K562 (cell line): ENCODE measurements at regions not wholly inside any gene's neighbourhood (a gene's known extent, or its start where the extent isn't known, plus 50 kb on each side); places are given as distances from the start of the nearest gene placed in this dataset.

Source experiments
- ATAC-seq: fragments of 200-7000 bp; cut with Tn5 transposase; 3 replicates; pipeline ENCODE4 v1.9.1; 2020; ENCODE audit warnings: moderate library complexity
- BruUV-seq: library from RNA; stranded (reverse); fragments of 400-500 nt; replicated peaks from 2 replicates; lab custom pipeline; 2021; lab: Mats Ljungman, UMichigan
- CTCF ChIA-PET: fragments of 300-600 bp; formaldehyde crosslinking; extraction: SDS; loops from one replicate; lab custom pipeline; 2021; ENCODE audit warnings: low intra/inter-chr PET ratio; lab: Yijun Ruan, JAX
- POLR2A ChIA-PET: fragments of 300-600, 350-650 bp; sonication (Branson Sonifier 250); formaldehyde crosslinking; extraction: SDS; loops from one replicate; lab custom pipeline; 2021; ENCODE audit warnings: antibody characterized with exemption, inconsistent platforms; lab: Yijun Ruan, JAX
- DNase-seq, 4 experiments: peaks; one replicate each; pipeline versions ENCODE4 v3.0.0 to v3.0.0-alpha.2; 2011 to 2018; ENCODE audit warnings: low spot score in 3 of 4, mixed read lengths in 3 of 4; ENCODE audit errors: extremely low read depth in 1 of 4
- FAIRE-seq: peaks from 2 replicates; lab custom pipeline; 2011; peaks lifted over from hg19 to GRCh38; lab: Jason Lieb, UNC
- H2AFZ ChIP-seq: 2 replicates; pipeline ENCODE4 v1.6.0; 2011; ENCODE audit warnings: low read depth, low read length, control low read depth, inconsistent platforms
- H3K27ac ChIP-seq: fragments of 200-600 bp; 3 replicates; pipeline ENCODE4 v1.8.0; 2011; ENCODE audit warnings: low read depth, mild to moderate bottlenecking, control low read depth, inconsistent platforms, low read length, moderate library complexity, mixed read lengths; ENCODE audit errors: extremely low read depth
- H3K27me3 ChIP-seq, 2 experiments: fragments of 300-600 bp in 1 of 2; 2 replicates in 1 of 2; 3 replicates in 1 of 2; pipeline versions ENCODE4 v1.6.0 to v1.8.0; 2011; ENCODE audit warnings: inconsistent platforms in 2 of 2, low read length in 2 of 2, mild to moderate bottlenecking in 1 of 2, mixed read lengths in 1 of 2, moderate library complexity in 1 of 2; ENCODE audit not compliant: control insufficient read depth in 2 of 2, insufficient read depth in 2 of 2
- H3K36me3 ChIP-seq: fragments of 300-600 bp; 3 replicates; pipeline ENCODE4 v1.8.0; 2011; ENCODE audit warnings: mild to moderate bottlenecking, low read length, inconsistent platforms; ENCODE audit not compliant: control insufficient read depth, insufficient read depth
- H3K4me1 ChIP-seq, 2 experiments: fragments of 200-600 bp in 1 of 2; replicated peaks in 1 of 2; 2 replicates in 1 of 2; 3 replicates in 1 of 2; pipeline versions ENCODE4 v1.5.1 to v1.8.0; 2011; ENCODE audit warnings: inconsistent platforms in 2 of 2, low read length in 2 of 2, mild to moderate bottlenecking in 1 of 2, mixed read lengths in 1 of 2, moderate library complexity in 1 of 2; ENCODE audit not compliant: control insufficient read depth in 2 of 2, insufficient read depth in 2 of 2
- H3K4me2 ChIP-seq: 2 replicates; pipeline ENCODE4 v1.6.1; 2011; ENCODE audit warnings: low read length, control low read depth, inconsistent platforms, mixed read lengths; ENCODE audit not compliant: insufficient read depth
- H3K4me3 ChIP-seq: fragments of 200-600 bp; sonication (generic), shearing (Covaris generic); 2 replicates; pipeline ENCODE4 v1.5.1; 2016; ENCODE audit warnings: control low read depth, inconsistent platforms
- H3K79me2 ChIP-seq: fragments of 200-600 bp; 3 replicates; pipeline ENCODE4 v1.8.0; 2011; ENCODE audit warnings: low read length, inconsistent platforms; ENCODE audit not compliant: control insufficient read depth, insufficient read depth
- H3K9ac ChIP-seq, 2 experiments: 2 replicates each; pipeline versions ENCODE4 v1.6.0 to v1.6.1; 2011; ENCODE audit warnings: low read depth in 2 of 2, low read length in 2 of 2, control low read depth in 1 of 2, inconsistent platforms in 1 of 2, mild to moderate bottlenecking in 1 of 2, mixed read lengths in 1 of 2; ENCODE audit not compliant: insufficient read depth in 1 of 2
- H3K9me1 ChIP-seq: one replicate; pipeline ENCODE4 v1.6.0; 2011; ENCODE audit warnings: inconsistent platforms, mild to moderate bottlenecking, low read length, moderate library complexity; ENCODE audit not compliant: control insufficient read depth, insufficient read depth
- H3K9me3 ChIP-seq: replicated peaks from 2 replicates; pipeline ENCODE4 v1.5.1; 2011; ENCODE audit warnings: low read depth, low read length, inconsistent platforms; ENCODE audit not compliant: control insufficient read depth, insufficient read depth
- H4K20me1 ChIP-seq: replicated peaks from 2 replicates; pipeline ENCODE4 v1.6.1; 2011; ENCODE audit warnings: low read length, inconsistent platforms, mixed read lengths; ENCODE audit not compliant: control insufficient read depth, insufficient read depth
- ARID3B ChIP-seq: fragments of 250-450 bp; sonication (Bioruptor Pico); IDR thresholded peaks from 2 replicates; pipeline ENCODE4 v1.4.0; 2020; ENCODE audit warnings: borderline replicate concordance
- CBX1 ChIP-seq: sonication (generic); IDR thresholded peaks from 2 replicates; pipeline ENCODE4 v1.6.1; 2016; ENCODE audit warnings: antibody characterized with exemption, low read depth, mild to moderate bottlenecking
- CHAMP1 ChIP-seq: fragments of 450-650 bp; IDR thresholded peaks from 2 replicates; pipeline ENCODE4 v1.6.1; 2016; ENCODE audit warnings: mild to moderate bottlenecking
- CHD1 ChIP-seq: fragments of 200-600 bp; sonication (generic); IDR thresholded peaks from one replicate; pipeline ENCODE4 v1.6.1; 2012; ENCODE audit warnings: mild to moderate bottlenecking, moderate library complexity, low read length, inconsistent platforms
- CTCF ChIP-seq, 3 experiments: IDR thresholded peaks in 2 of 3; conservative IDR thresholded peaks in 1 of 3; 2 replicates each; pipeline ENCODE4 v1.5.1; 2011 to 2012; ENCODE audit warnings: low read length in 3 of 3, mild to moderate bottlenecking in 3 of 3, control low read depth in 2 of 3, improper control_type of control experiment in 1 of 3, inconsistent platforms in 1 of 3, low read depth in 1 of 3, mixed read lengths in 1 of 3, moderate library complexity in 1 of 3; ENCODE audit not compliant: insufficient read depth in 2 of 3
- FOXP1 ChIP-seq: sonication (generic); formaldehyde crosslinking; IDR thresholded peaks from 2 replicates; pipeline ENCODE4 v1.8.0; 2022; ENCODE audit warnings: mild to moderate bottlenecking, missing genetic modification reagents
- ILF3 ChIP-seq: fragments of 450-650 bp; IDR thresholded peaks from 2 replicates; pipeline ENCODE4 v1.6.1; 2018; ENCODE audit warnings: antibody characterized with exemption, mild to moderate bottlenecking, moderate library complexity, borderline replicate concordance
- NR4A1 ChIP-seq, 2 experiments: fragments of 250-450 bp in 1 of 2; fragments of 450-650 bp in 1 of 2; sonication (Bioruptor Pico) in 1 of 2; IDR thresholded peaks; 2 replicates each; pipeline versions ENCODE4 v1.4.0 to v1.6.1; 2016 to 2020; ENCODE audit warnings: mild to moderate bottlenecking in 2 of 2, missing compliant biosample characterization in 1 of 2, missing genetic modification characterization in 1 of 2, moderate library complexity in 1 of 2
- PPARD ChIP-seq: fragments of 250-450 bp; sonication (Bioruptor Pico); IDR thresholded peaks from 2 replicates; pipeline ENCODE4 v1.8.0; 2022; ENCODE audit warnings: inconsistent platforms, mild to moderate bottlenecking, moderate library complexity
- PTRF ChIP-seq: fragments of 450-650 bp; IDR thresholded peaks from 2 replicates; pipeline ENCODE4 v1.6.1; 2016; ENCODE audit warnings: mild to moderate bottlenecking, missing genetic modification characterization, missing compliant biosample characterization
- U2AF1 ChIP-seq: fragments of 200-400 bp; formaldehyde crosslinking; optimal IDR thresholded peaks from 2 replicates; pipeline ENCODE3; 2017; ENCODE audit warnings: mild to moderate bottlenecking, low read depth, low read length, moderate library complexity
- ZBTB7A ChIP-seq: IDR thresholded peaks from 2 replicates; pipeline ENCODE4 v1.6.1; 2011; ENCODE audit warnings: low read depth, mild to moderate bottlenecking, low read length, moderate library complexity, borderline replicate concordance; ENCODE audit not compliant: control insufficient read depth
- ZKSCAN3 ChIP-seq: fragments of 250-450 bp; sonication (Bioruptor Pico); IDR thresholded peaks from 2 replicates; pipeline ENCODE4 v1.4.0; 2020
- ZNF124 ChIP-seq: sonication (generic); formaldehyde crosslinking; IDR thresholded peaks from 2 replicates; pipeline ENCODE4 v1.8.1; 2022; ENCODE audit warnings: missing genetic modification reagents
- ZNF165 ChIP-seq: fragments of 250-450 bp; sonication (Bioruptor Pico); IDR thresholded peaks from 2 replicates; pipeline ENCODE4 v1.4.0; 2020; ENCODE audit warnings: borderline replicate concordance
- ZNF77 ChIP-seq: fragments of 250-450 bp; sonication (Bioruptor Pico); IDR thresholded peaks from 2 replicates; pipeline ENCODE4 v1.5.0; 2020
- WGBS: fragments of 100-300 bp; shearing (Covaris generic); methylation state at CpG from one replicate; pipeline ENCODE4 v1.1.6; 2016; ENCODE audit warnings: low coverage, mixed read lengths; ENCODE audit not compliant: insufficient coverage; ENCODE audit errors: missing lambda C conversion rate; 5-methylcytosine and 5-hydroxymethylcytosine counted together
- in situ Hi-C: fragments of 300-500 bp; cut with MboI; formaldehyde crosslinking; loops from 4 replicates; pipeline ENCODE4 v1.15.0; 2018; ENCODE audit warnings: inconsistent platforms, mixed read lengths
- intact Hi-C: fragments of 100-400 bp; cut with micrococcal nuclease; formaldehyde crosslinking; loops from 2 replicates; pipeline ENCODE4 v1.14.2; 2022

- no TSS peak for BruUV-seq
- no peaks in the 10 kb centered on the region for H3K9me3 ChIP-seq
- H2AFZ ChIP-seq: no peak overlapping the region
- H3K79me2 ChIP-seq: no peaks in the 10 kb centered on the region
- DNase-seq (no peak), FAIRE-seq (no peak), ATAC-seq (no peak)
- ChIA-PET CTCF (no interaction called here), POLR2A (no interaction called here)
- no peak overlapping the region for H3K4me2 ChIP-seq
- H3K4me3 ChIP-seq: no peak overlapping the region
- no peaks in the 10 kb centered on the region for H3K9me1 ChIP-seq
- no peaks in the 10 kb centered on the region for H3K36me3 ChIP-seq
- intact Hi-C loops: no loop called here
- H3K4me1 ChIP-seq: no peaks in the 10 kb centered on the region; a peak in 1 of 5 replicates
- TF ChIP-seq ZNF77 (CRISPR knock-in tag) (no peak), CHAMP1 (no peak), FOXP1 (CRISPR knock-in tag) (no peak), CBX1 (no peak), U2AF1 (no peak), PPARD (CRISPR knock-in tag) (no peak), CHD1 (no peak), NR4A1 (CRISPR knock-in tag; IDR thresholded peaks at IDR 0.05) (no peak), NR4A1 (tag; IDR thresholded peaks at IDR 0.05) (no peak), ZKSCAN3 (CRISPR knock-in tag) (no peak), ZNF165 (CRISPR knock-in tag) (no peak), ILF3 (no peak), PTRF (tag) (no peak), ARID3B (CRISPR knock-in tag) (no peak), ZNF124 (CRISPR knock-in tag) (no peak), CTCF (IDR thresholded peaks at IDR 0.05 in 2 of 3, conservative IDR thresholded peaks at IDR 0.05 in 1 of 3; ENCODE audit: insufficient read depth in 2 of 3, low read depth in 1 of 3, low read length in 3 of 3) (no peak), ZBTB7A (no peak)
- no peak overlapping the region for H3K9ac ChIP-seq
- H4K20me1 ChIP-seq: no peaks in the 10 kb centered on the region
- H3K27ac ChIP-seq: no peak overlapping the region
- in situ Hi-C loops: no loop called here
- H3K27me3 ChIP-seq: peaks cover 9 to 28% of the 10 kb centered on the region in 2 experiments; a peak in 4 of 5 replicates
- 0% methylated on average over 3 of the region's 3 CpGs for WGBS
Observed at GRCh38 chr2:45218931-45219339, 209.7 kb upstream of the SIX2 start.
